SK-N-SH (cell line): ENCODE measurements at regions not wholly inside any gene's neighbourhood (a gene's known extent, or its start where the extent isn't known, plus 50 kb on each side); places are given as distances from the start of the nearest gene placed in this dataset.

Experiments used
- CTCF ChIA-PET: fragments of 300-600, 350-600 bp; formaldehyde crosslinking; extraction: SDS; loops from one replicate; lab custom pipeline; 2021; lab: Yijun Ruan, JAX
- POLR2A ChIA-PET: fragments of 350-600 bp; sonication (Branson Sonifier 250); formaldehyde crosslinking; extraction: SDS; loops from one replicate; lab custom pipeline; 2020; ENCODE audit warnings: antibody characterized with exemption, inconsistent platforms; lab: Yijun Ruan, JAX
- DNase-seq: peaks from one replicate; pipeline ENCODE4 v3.0.0; 2012
- H2AFZ ChIP-seq: fragments of 200-600 bp; sonication (generic); 2 replicates; pipeline ENCODE4 v1.8.1; 2016; ENCODE audit warnings: antibody characterized with exemption, mild to moderate bottlenecking, low read depth
- H3F3A ChIP-seq: fragments of 200-600 bp; sonication (generic); replicated peaks from 2 replicates; pipeline ENCODE3; 2016; ENCODE audit warnings: antibody characterized with exemption, mild to moderate bottlenecking; ENCODE audit not compliant: insufficient read depth
- H3K27ac ChIP-seq, 2 experiments: fragments of 200-500 bp in 1 of 2; fragments of 200-600 bp in 1 of 2; sonication (Bioruptor generic) in 1 of 2; sonication (generic), shearing (Covaris generic) in 1 of 2; 2 replicates each; pipeline versions ENCODE4 v1.5.1 to v1.6.1; 2014 to 2016; ENCODE audit warnings: low read depth in 2 of 2, inconsistent platforms in 1 of 2, low read length in 1 of 2, mild to moderate bottlenecking in 1 of 2, mixed read lengths in 1 of 2
- H3K27me3 ChIP-seq: fragments of 200-600 bp; sonication (generic), shearing (Covaris generic); 2 replicates; pipeline ENCODE4 v1.6.1; 2016; ENCODE audit warnings: mixed run types; ENCODE audit not compliant: insufficient read depth
- H3K36me3 ChIP-seq, 2 experiments: fragments of 200-500 bp in 1 of 2; fragments of 200-600 bp in 1 of 2; sonication (Bioruptor generic) in 1 of 2; sonication (generic) in 1 of 2; replicated peaks in 1 of 2; 2 replicates each; pipeline versions ENCODE3 to v1.5.1; 2014 to 2016; ENCODE audit warnings: low read length in 1 of 2, mild to moderate bottlenecking in 1 of 2; ENCODE audit not compliant: insufficient read depth in 2 of 2, control insufficient read depth in 1 of 2
- H3K4me1 ChIP-seq, 2 experiments: fragments of 200-500 bp in 1 of 2; fragments of 200-600 bp in 1 of 2; sonication (Bioruptor generic) in 1 of 2; sonication (generic), shearing (Covaris generic) in 1 of 2; 2 replicates each; pipeline versions ENCODE4 v1.5.1 to v1.6.1; 2014 to 2016; ENCODE audit warnings: low read depth in 1 of 2, low read length in 1 of 2, mixed run types in 1 of 2; ENCODE audit not compliant: insufficient read depth in 2 of 2, control insufficient read depth in 1 of 2
- H3K4me2 ChIP-seq: fragments of 200-600 bp; sonication (generic), shearing (Covaris generic); 2 replicates; pipeline ENCODE4 v1.6.1; 2017; ENCODE audit warnings: mixed run types
- H3K4me3 ChIP-seq, 2 experiments: fragments of 200-500 bp in 1 of 2; fragments of 200-600 bp in 1 of 2; sonication (Bioruptor generic) in 1 of 2; sonication (generic), shearing (Covaris generic) in 1 of 2; 2 replicates each; pipeline versions ENCODE4 v1.5.1 to v1.8.1; 2014 to 2016; ENCODE audit warnings: low read depth in 2 of 2, inconsistent platforms in 1 of 2, low read length in 1 of 2, mild to moderate bottlenecking in 1 of 2, mixed read lengths in 1 of 2, moderate library complexity in 1 of 2
- H3K79me2 ChIP-seq: fragments of 200-600 bp; sonication (generic); 2 replicates; pipeline ENCODE4 v1.8.1; 2017; ENCODE audit warnings: mild to moderate bottlenecking; ENCODE audit not compliant: insufficient read depth
- H3K9ac ChIP-seq: fragments of 200-600 bp; sonication (generic); 2 replicates; pipeline ENCODE4 v1.6.1; 2017; ENCODE audit warnings: mixed run types
- H3K9me2 ChIP-seq: fragments of 200-600 bp; sonication (generic); 2 replicates; pipeline ENCODE4 v1.6.1; 2017; ENCODE audit warnings: mixed run types
- H3K9me3 ChIP-seq: fragments of 200-600 bp; sonication (generic); 2 replicates; pipeline ENCODE4 v1.6.1; 2017; ENCODE audit warnings: mixed run types, mild to moderate bottlenecking, moderate library complexity
- H4K20me1 ChIP-seq: fragments of 200-600 bp; sonication (generic); 2 replicates; pipeline ENCODE4 v1.6.1; 2017; ENCODE audit warnings: mild to moderate bottlenecking, mixed run types; ENCODE audit not compliant: insufficient read depth
- EP300 ChIP-seq, 2 experiments: IDR thresholded peaks; 2 replicates each; pipeline versions ENCODE4 v1.4.0 to v1.6.1; 2012; ENCODE audit warnings: borderline replicate concordance in 1 of 2, low read depth in 1 of 2, low read length in 1 of 2
- FOXM1 ChIP-seq: IDR thresholded peaks from 2 replicates; pipeline ENCODE4 v1.4.0; 2012; ENCODE audit warnings: low read depth, mild to moderate bottlenecking
- GABPA ChIP-seq: IDR thresholded peaks from 2 replicates; pipeline ENCODE4 v1.4.0; 2012; ENCODE audit warnings: low read depth, mild to moderate bottlenecking
- MEF2A ChIP-seq: IDR thresholded peaks from 2 replicates; pipeline ENCODE4 v1.4.0; 2012; ENCODE audit warnings: low read depth, borderline replicate concordance
- MXI1 ChIP-seq: IDR thresholded peaks from 2 replicates; pipeline ENCODE4 v1.6.1; 2012; ENCODE audit warnings: mild to moderate bottlenecking, low read depth, low read length, improper control_type of control experiment
- NRF1 ChIP-seq: IDR thresholded peaks from 2 replicates; pipeline ENCODE4 v1.6.1; 2012; ENCODE audit warnings: low read depth, mild to moderate bottlenecking, low read length
- RXRA ChIP-seq: IDR thresholded peaks from 2 replicates; pipeline ENCODE4 v1.4.0; 2012; ENCODE audit warnings: low read depth, mild to moderate bottlenecking, borderline replicate concordance
- SIN3A ChIP-seq: IDR thresholded peaks from 2 replicates; pipeline ENCODE4 v1.6.1; 2012; ENCODE audit warnings: low read depth, mild to moderate bottlenecking, low read length, moderate library complexity, borderline replicate concordance
- WGBS: methylation state at CpG from one replicate; pipeline ENCODE4 v1.1.6; 2017; ENCODE audit warnings: low lambda C conversion rate; 5-methylcytosine and 5-hydroxymethylcytosine counted together
- TF ChIP-seq, protein P1 (sequence below): IDR thresholded peaks from 2 replicates; pipeline ENCODE4 v1.6.1; 2012; ENCODE audit warnings: mild to moderate bottlenecking, low read depth, low read length, moderate library complexity
- TF ChIP-seq, protein P2 (sequence below): IDR thresholded peaks from 2 replicates; pipeline ENCODE4 v1.4.0; 2012; ENCODE audit warnings: low read depth, borderline replicate concordance
- TF ChIP-seq, protein P3 (sequence below): IDR thresholded peaks from 2 replicates; pipeline ENCODE4 v1.4.0; 2012; ENCODE audit warnings: low read depth

DNA sequence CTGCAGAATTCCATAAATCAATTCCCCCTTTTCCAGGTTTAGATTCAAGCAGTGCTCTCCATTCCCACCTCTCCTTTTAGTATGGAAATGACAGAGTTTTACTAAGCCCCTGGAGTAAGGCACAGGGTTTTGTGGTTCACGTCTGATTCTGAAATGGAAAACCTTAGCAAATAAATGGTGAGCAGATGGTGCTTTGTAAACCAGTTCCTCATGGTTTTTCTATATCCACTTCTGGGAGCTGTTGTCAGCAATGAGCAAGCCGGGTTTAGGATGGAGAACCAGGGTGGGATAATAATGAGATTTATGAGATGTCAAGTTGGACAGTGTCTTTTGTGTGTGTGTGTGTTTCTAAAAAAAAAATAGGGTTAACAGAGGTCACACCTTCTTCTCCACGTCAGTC is 113.8 kb upstream of the RBPJ start:
- Histone ChIP-seq H3K9ac (no peak overlapping the region), H3K27ac (no peak overlapping the region), H3F3A (no peaks in the 10 kb centered on the region), H2AFZ (no peak overlapping the region), H3K27me3 (peaks cover 21% of the 10 kb centered on the region; the same call in 1 of the 2 replicates), H3K4me1 (no peaks in the 10 kb centered on the region), H3K4me3 (no peak overlapping the region), H3K36me3 (no peaks in the 10 kb centered on the region), H3K79me2 (no peaks in the 10 kb centered on the region), H3K4me2 (no peak overlapping the region)
- CTCF ChIA-PET = interaction anchor here (1.1 kb wide), 1 partner anchor 91 kb away, joined by 4 read pairs; no protein-coding TSS in a partner anchor
- 75% methylated on average over 3 of the region's 3 CpGs for WGBS
- TF ChIP-seq MEF2A (no peak), RXRA (no peak)
- TF ChIP-seq, protein P1, sequence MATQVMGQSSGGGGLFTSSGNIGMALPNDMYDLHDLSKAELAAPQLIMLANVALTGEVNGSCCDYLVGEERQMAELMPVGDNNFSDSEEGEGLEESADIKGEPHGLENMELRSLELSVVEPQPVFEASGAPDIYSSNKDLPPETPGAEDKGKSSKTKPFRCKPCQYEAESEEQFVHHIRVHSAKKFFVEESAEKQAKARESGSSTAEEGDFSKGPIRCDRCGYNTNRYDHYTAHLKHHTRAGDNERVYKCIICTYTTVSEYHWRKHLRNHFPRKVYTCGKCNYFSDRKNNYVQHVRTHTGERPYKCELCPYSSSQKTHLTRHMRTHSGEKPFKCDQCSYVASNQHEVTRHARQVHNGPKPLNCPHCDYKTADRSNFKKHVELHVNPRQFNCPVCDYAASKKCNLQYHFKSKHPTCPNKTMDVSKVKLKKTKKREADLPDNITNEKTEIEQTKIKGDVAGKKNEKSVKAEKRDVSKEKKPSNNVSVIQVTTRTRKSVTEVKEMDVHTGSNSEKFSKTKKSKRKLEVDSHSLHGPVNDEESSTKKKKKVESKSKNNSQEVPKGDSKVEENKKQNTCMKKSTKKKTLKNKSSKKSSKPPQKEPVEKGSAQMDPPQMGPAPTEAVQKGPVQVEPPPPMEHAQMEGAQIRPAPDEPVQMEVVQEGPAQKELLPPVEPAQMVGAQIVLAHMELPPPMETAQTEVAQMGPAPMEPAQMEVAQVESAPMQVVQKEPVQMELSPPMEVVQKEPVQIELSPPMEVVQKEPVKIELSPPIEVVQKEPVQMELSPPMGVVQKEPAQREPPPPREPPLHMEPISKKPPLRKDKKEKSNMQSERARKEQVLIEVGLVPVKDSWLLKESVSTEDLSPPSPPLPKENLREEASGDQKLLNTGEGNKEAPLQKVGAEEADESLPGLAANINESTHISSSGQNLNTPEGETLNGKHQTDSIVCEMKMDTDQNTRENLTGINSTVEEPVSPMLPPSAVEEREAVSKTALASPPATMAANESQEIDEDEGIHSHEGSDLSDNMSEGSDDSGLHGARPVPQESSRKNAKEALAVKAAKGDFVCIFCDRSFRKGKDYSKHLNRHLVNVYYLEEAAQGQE = no peak
- TF ChIP-seq, all 33 proteins: peak for 0
- no peak for DNase-seq
- Histone ChIP-seq H3K9me3 (no peaks in the 10 kb centered on the region), H4K20me1 (no peaks in the 10 kb centered on the region), H3K9me2 (no peaks in the 10 kb centered on the region)
- POLR2A ChIA-PET = no interaction called here

DNA sequence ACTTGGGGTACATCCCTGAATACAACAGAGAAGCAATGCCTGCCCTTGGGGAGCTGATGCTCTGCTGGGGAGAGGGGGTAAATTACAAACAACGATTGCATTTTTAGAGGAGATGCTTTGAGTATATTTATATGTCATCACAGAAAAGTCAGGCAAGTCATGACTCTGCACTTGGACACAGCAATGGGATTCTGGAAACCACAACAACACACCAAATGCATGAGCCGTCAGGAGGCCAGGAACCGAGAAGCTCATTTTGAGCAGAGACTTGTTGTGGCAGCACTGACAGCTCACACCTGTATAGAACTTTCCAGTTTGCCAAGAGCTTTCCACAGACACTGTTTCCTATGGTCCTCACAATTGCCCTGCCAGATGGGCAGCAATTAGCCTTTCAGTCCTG is 113.2 kb upstream of the RBPJ start:
- no peaks in the 10 kb centered on the region for H3F3A ChIP-seq
- TF ChIP-seq NRF1 (no peak), SIN3A (no peak), MXI1 (no peak), GABPA (no peak), FOXM1 (no peak), EP300 (IDR thresholded peaks at IDR 0.05; ENCODE audit: borderline replicate concordance in 1 of 2, low read depth in 1 of 2, low read length in 1 of 2) (no peak)
- TF ChIP-seq, protein P2, sequence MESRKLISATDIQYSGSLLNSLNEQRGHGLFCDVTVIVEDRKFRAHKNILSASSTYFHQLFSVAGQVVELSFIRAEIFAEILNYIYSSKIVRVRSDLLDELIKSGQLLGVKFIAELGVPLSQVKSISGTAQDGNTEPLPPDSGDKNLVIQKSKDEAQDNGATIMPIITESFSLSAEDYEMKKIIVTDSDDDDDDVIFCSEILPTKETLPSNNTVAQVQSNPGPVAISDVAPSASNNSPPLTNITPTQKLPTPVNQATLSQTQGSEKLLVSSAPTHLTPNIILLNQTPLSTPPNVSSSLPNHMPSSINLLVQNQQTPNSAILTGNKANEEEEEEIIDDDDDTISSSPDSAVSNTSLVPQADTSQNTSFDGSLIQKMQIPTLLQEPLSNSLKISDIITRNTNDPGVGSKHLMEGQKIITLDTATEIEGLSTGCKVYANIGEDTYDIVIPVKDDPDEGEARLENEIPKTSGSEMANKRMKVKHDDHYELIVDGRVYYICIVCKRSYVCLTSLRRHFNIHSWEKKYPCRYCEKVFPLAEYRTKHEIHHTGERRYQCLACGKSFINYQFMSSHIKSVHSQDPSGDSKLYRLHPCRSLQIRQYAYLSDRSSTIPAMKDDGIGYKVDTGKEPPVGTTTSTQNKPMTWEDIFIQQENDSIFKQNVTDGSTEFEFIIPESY = no peak
- TF ChIP-seq, protein P3, sequence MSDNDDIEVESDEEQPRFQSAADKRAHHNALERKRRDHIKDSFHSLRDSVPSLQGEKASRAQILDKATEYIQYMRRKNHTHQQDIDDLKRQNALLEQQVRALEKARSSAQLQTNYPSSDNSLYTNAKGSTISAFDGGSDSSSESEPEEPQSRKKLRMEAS = no peak
- no peak for DNase-seq
- H3K9ac ChIP-seq = no peak overlapping the region
- 50% methylated on average over 3 of the region's 3 CpGs for WGBS
- H3K4me2 ChIP-seq = no peak overlapping the region
- ChIA-PET POLR2A (no interaction called here), CTCF (interaction anchor here (1.1 kb wide), 1 partner anchor 92 kb away, joined by 4 read pairs; no protein-coding TSS in a partner anchor)
- H3K4me3 ChIP-seq = no peak overlapping the region
- no peaks in the 10 kb centered on the region for H3K79me2 ChIP-seq
- no peaks in the 10 kb centered on the region for H3K36me3 ChIP-seq
- H4K20me1 ChIP-seq = no peaks in the 10 kb centered on the region
- H3K27ac ChIP-seq = no peak overlapping the region
- no peaks in the 10 kb centered on the region for H3K4me1 ChIP-seq
- H3K27me3 ChIP-seq = peaks cover 21% of the 10 kb centered on the region; the same call in 1 of the 2 replicates
- no peaks in the 10 kb centered on the region for H3K9me2 ChIP-seq
- no peak overlapping the region for H2AFZ ChIP-seq
- no peaks in the 10 kb centered on the region for H3K9me3 ChIP-seq
